ENCODE measurements at regions not wholly inside any gene's neighbourhood (a gene's known extent, or its start where the extent isn't known, plus 50 kb on each side); places are given as distances from the start of the nearest gene placed in this dataset.

GRCh38 chr9:89928106-89928505 lies 323.3 kb downstream of the GADD45G start:
- Histone ChIP-seq H2AFZ (ENCODE audit: low read depth, low read length, severe bottlenecking) (no peak overlapping the region), H3K4me3 (ENCODE audit: insufficient read depth, low read length, poor library complexity, severe bottlenecking) (no peak overlapping the region), H3K27me3 (ENCODE audit: low read length) (no peaks in the 10 kb centered on the region), H4K20me1 (ENCODE audit: low read depth, low read length) (no peaks in the 10 kb centered on the region), H3K9ac (ENCODE audit: low read length) (no peak overlapping the region), H3K4me2 (ENCODE audit: low read depth, low read length, poor library complexity, severe bottlenecking) (no peak overlapping the region), H3K9me2 (replicated peaks; ENCODE audit: insufficient read depth, low read length) (no peaks in the 10 kb centered on the region), H3K79me2 (ENCODE audit: insufficient read depth, low read length) (no peaks in the 10 kb centered on the region), H3K9me3 (ENCODE audit: insufficient read depth, low read length) (no peaks in the 10 kb centered on the region), H3F3A (ENCODE audit: insufficient read depth) (no peaks in the 10 kb centered on the region), H3K36me3 (ENCODE audit: low read length) (no peaks in the 10 kb centered on the region), H3K27ac (ENCODE audit: low read depth, low read length) (no peak overlapping the region)
- TF ChIP-seq EZH2phosphoT487 (conservative IDR thresholded peaks at IDR 0.05; ENCODE audit: low read length) (no peak), CTCF (IDR thresholded peaks at IDR 0.05; ENCODE audit: insufficient read depth, low read length, poor library complexity, severe bottlenecking) (no peak)

GRCh38 chr9:89928521-89929275 lies 323.9 kb downstream of the GADD45G start:
- Histone ChIP-seq H3K27me3 (ENCODE audit: low read length) (no peaks in the 10 kb centered on the region), H3K79me2 (ENCODE audit: insufficient read depth, low read length) (no peaks in the 10 kb centered on the region), H3K4me3 (ENCODE audit: insufficient read depth, low read length, poor library complexity, severe bottlenecking) (no peak overlapping the region), H3K9ac (ENCODE audit: low read length) (no peak overlapping the region), H3K9me3 (ENCODE audit: insufficient read depth, low read length) (no peaks in the 10 kb centered on the region), H2AFZ (ENCODE audit: low read depth, low read length, severe bottlenecking) (no peak overlapping the region), H3K36me3 (ENCODE audit: low read length) (no peaks in the 10 kb centered on the region), H4K20me1 (ENCODE audit: low read depth, low read length) (no peaks in the 10 kb centered on the region), H3K9me2 (replicated peaks; ENCODE audit: insufficient read depth, low read length) (no peaks in the 10 kb centered on the region), H3F3A (ENCODE audit: insufficient read depth) (no peaks in the 10 kb centered on the region), H3K27ac (ENCODE audit: low read depth, low read length) (no peak overlapping the region), H3K4me2 (ENCODE audit: low read depth, low read length, poor library complexity, severe bottlenecking) (no peak overlapping the region)
- TF ChIP-seq CTCF (IDR thresholded peaks at IDR 0.05; ENCODE audit: insufficient read depth, low read length, poor library complexity, severe bottlenecking) (no peak), EZH2phosphoT487 (conservative IDR thresholded peaks at IDR 0.05; ENCODE audit: low read length) (no peak)

GRCh38 chr9:89929315-89929672 lies 324.5 kb downstream of the GADD45G start:
- H3K9ac ChIP-seq (ENCODE audit: low read length): no peak overlapping the region
- H3K27ac ChIP-seq (ENCODE audit: low read depth, low read length): no peak overlapping the region
- no peaks in the 10 kb centered on the region for H3K27me3 ChIP-seq (ENCODE audit: low read length)
- H2AFZ ChIP-seq (ENCODE audit: low read depth, low read length, severe bottlenecking): no peak overlapping the region
- no peaks in the 10 kb centered on the region for H3K9me3 ChIP-seq (ENCODE audit: insufficient read depth, low read length)
- TF ChIP-seq CTCF (IDR thresholded peaks at IDR 0.05; ENCODE audit: insufficient read depth, low read length, poor library complexity, severe bottlenecking): no peak
- no peak overlapping the region for H3K4me3 ChIP-seq (ENCODE audit: insufficient read depth, low read length, poor library complexity, severe bottlenecking)
- H3K4me2 ChIP-seq (ENCODE audit: low read depth, low read length, poor library complexity, severe bottlenecking): no peak overlapping the region
- no peaks in the 10 kb centered on the region for H3K36me3 ChIP-seq (ENCODE audit: low read length)
- H3K9me2 ChIP-seq (replicated peaks; ENCODE audit: insufficient read depth, low read length): no peaks in the 10 kb centered on the region
- no peaks in the 10 kb centered on the region for H4K20me1 ChIP-seq (ENCODE audit: low read depth, low read length)
- no peaks in the 10 kb centered on the region for H3K79me2 ChIP-seq (ENCODE audit: insufficient read depth, low read length)
- no peaks in the 10 kb centered on the region for H3F3A ChIP-seq (ENCODE audit: insufficient read depth)

Measured in SU-DHL-6 (cell line).